SH-SY5Y (cell line): ENCODE measurements at regions not wholly inside any gene's neighbourhood (a gene's known extent, or its start where the extent isn't known, plus 50 kb on each side); places are given as distances from the start of the nearest gene placed in this dataset.

ENCODE experiments used
- GATA2 ChIP-seq: IDR thresholded peaks from 2 replicates; pipeline ENCODE4 v1.6.1; 2011; ENCODE audit warnings: mild to moderate bottlenecking, low read depth, low read length
- GATA3 ChIP-seq: IDR thresholded peaks from 2 replicates; pipeline ENCODE4 v1.6.1; 2011; ENCODE audit warnings: low read depth, mild to moderate bottlenecking, low read length, moderate library complexity

GRCh38 chr16:85314512-85314971 lies 202.3 kb upstream of the CIBAR2 start:
- TF ChIP-seq GATA3 (no peak), GATA2 (no peak)

- TF ChIP-seq GATA2 (no peak), GATA3 (no peak)
Observed at GRCh38 chr16:85315866-85316265, 203.6 kb upstream of the CIBAR2 start.

- TF ChIP-seq GATA2 (no peak), GATA3 (no peak)
Observed at GRCh38 chr16:85316321-85316919, 204.1 kb upstream of the CIBAR2 start.

GRCh38 chr16:85316944-85317343 lies 204.7 kb upstream of the CIBAR2 start:
- TF ChIP-seq GATA3 = no peak
- TF ChIP-seq GATA2 = no peak

- TF ChIP-seq GATA2 (no peak), GATA3 (no peak)
Observed at GRCh38 chr16:85317704-85318103, 205.4 kb upstream of the CIBAR2 start.

GRCh38 chr16:85319208-85319983 lies 207.1 kb upstream of the CIBAR2 start:
- no peak for TF ChIP-seq GATA2
- no peak for TF ChIP-seq GATA3

GRCh38 chr16:85319984-85320440 lies 207.7 kb upstream of the CIBAR2 start:
- TF ChIP-seq GATA3 = no peak
- no peak for TF ChIP-seq GATA2

- TF ChIP-seq GATA2 (no peak), GATA3 (no peak)
Observed at GRCh38 chr16:85320677-85321385, 208.6 kb upstream of the CIBAR2 start.

GRCh38 chr16:85321509-85322271 lies 209.4 kb upstream of the CIBAR2 start:
- TF ChIP-seq GATA3 (no peak), GATA2 (no peak)

GRCh38 chr16:85323230-85323960 lies 211.1 kb upstream of the CIBAR2 start:
- TF ChIP-seq GATA3 = no peak
- TF ChIP-seq GATA2 = no peak

GRCh38 chr16:85323961-85324253 lies 211.6 kb upstream of the CIBAR2 start:
- TF ChIP-seq GATA2 (no peak), GATA3 (no peak)

GRCh38 chr16:85324488-85324887 lies 212.2 kb upstream of the CIBAR2 start:
- TF ChIP-seq GATA3 (no peak), GATA2 (no peak)

GRCh38 chr16:85326113-85326793 lies 214.0 kb upstream of the CIBAR2 start:
- TF ChIP-seq GATA2 (no peak), GATA3 (no peak)
